ENCODE measurements at regions not wholly inside any gene's neighbourhood (a gene's known extent, or its start where the extent isn't known, plus 50 kb on each side); places are given as distances from the start of the nearest gene placed in this dataset.
"Not testable (repeated sequence)": the region's sequence is repeated elsewhere in the genome, so short reads cannot be mapped to it uniquely, and the experiment has no call there.

GRCh38 chr5:126044111-126044668 lies 379.0 kb upstream of the GRAMD2B start:
- DNase-seq (ENCODE audit: low read depth in 2 of 2): no peak

DNA sequence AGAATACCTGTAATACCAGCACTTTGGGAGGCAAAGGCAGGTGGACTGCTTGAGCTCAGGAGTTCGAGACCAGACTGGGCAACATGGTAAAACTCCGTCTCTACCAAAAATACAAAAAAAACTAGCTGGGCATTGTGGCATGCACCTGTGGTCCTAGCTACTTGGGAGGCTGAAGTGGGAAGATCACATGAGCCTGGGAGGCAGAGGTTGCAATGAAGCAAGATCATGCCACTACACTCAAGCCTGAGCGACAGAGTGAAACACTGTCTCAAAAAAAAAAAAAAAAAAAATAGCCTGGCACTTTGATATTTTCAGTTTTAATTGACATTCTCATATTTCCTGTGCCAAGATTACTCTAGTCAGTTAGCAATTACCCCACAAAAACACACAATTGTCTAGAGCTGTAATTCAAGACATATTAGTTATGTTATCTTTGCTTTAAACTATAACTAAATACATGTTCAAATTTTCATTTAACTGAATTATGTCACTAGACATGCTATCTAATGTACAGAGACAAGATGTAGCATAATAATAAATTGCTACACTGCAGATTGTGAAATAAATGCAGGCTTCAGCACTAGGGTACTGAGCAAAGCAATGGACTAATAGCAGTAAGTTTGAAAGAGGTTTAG lies 378.2 kb upstream of the GRAMD2B start:
- no peak for DNase-seq (ENCODE audit: low read depth in 2 of 2)

GRCh38 chr5:126046318-126046717 lies 376.9 kb upstream of the GRAMD2B start:
- DNase-seq (ENCODE audit: low read depth in 2 of 2): no peak

DNA sequence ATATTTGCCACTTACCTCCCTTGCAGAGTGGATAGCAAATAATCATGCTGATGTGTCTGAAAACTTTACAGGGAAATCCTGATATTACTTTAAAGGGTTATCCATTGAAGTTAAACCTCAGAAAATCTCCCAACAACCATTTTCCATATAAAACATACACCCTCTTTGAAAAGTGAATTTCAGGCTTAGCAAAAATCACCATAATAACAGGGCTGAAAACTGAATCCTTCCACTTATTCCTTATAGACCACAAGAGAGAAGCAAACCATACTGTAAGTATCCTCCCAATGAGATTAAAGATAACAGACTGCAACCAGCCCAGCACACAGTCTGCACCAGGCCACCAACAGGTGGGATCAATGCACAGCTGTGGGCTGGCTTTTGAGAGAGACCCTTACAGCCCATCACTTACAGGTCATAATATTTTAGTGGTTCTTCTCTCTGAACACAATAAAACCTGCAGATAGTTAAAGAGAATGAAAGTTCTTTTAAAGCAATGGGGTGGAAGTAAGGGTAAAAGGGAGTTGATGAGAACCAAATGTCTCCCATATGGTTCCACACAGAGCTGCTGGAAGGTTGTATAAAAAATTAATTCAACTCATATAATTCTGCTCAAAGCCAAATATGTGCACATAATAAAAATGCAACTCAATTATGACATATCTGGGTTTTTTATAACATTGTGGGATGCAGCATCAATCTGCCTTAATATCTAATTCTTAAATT lies 376.2 kb upstream of the GRAMD2B start:
- no peak for DNase-seq (ENCODE audit: low read depth in 2 of 2)

GRCh38 chr5:126052120-126052519 lies 371.1 kb upstream of the GRAMD2B start:
- DNase-seq (ENCODE audit: low read depth in 2 of 2): no peak

DNA sequence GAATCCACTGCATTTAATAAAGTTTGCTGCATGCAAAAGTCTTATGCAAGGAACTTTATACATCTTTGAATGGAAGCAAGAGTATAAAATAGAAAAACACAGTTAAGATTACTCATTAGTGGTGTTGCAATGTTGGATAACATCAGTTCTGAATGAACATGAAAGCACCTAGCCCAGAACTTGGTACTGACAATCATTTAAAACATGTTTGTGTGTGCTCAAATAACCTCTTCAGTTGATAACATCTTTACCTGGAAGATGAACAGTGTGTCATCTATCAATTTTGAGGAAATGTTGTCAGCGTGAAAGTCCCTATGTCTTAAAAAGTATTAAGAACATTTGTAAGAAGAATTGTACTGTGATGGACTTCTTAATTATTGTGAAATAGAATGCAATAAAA lies 370.4 kb upstream of the GRAMD2B start:
- no peak for DNase-seq (ENCODE audit: low read depth in 2 of 2)

DNA sequence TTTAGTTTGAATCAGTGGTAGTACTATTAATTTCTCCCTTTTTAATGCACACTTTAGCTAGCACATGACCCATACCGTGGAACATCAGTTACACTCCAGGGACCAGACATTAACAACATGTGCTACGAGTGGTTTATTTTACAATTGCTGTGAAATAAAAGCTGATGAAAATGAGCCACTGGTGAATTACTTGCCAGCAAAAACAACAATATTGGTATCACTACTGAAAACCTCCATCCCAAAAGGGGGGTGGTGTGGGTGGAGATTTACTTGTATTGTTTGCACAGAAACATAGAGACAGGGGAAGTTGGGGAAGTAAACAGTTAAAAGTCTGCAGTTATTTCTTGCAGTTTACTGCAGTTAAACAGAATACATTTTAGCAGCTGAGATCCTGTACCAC lies 369.6 kb upstream of the GRAMD2B start:
- DNase-seq (ENCODE audit: low read depth in 2 of 2): no peak

DNA sequence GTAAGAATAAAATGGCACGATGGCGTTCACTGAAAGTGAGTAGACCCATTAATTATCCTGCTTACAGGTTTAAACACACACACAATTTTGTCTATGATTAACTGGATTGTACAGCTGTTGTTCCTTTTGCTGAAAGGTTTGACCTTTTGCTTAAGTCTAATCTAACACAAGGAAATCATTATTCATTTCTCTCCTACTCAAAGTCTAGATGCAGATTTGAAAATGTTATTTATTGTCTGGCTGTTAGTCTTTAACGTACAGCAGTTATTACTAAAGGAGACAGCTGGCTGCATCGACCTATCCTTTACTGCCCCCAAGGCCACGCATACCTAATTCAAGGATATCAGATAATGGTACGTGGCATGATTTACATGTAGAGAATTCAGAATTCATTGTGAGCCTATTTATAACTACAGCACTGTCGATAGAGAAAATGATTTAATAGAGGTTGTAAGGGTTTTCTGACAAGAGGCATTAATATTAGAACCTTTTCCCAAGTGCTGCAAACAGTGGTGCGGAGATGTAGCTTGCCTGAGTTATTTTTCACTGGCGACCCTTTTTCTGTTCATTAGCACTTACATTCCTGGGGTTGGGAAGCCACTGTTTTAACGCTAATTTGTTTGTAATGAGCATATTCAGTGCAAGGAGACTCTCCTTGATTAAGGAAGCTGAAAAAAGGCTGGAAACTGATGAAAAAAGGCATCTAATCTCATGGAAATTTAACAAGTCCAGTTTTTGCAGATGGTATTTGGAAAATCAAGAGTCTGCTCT lies 368.4 kb upstream of the GRAMD2B start:
- no peak for DNase-seq (ENCODE audit: low read depth in 2 of 2)

DNA sequence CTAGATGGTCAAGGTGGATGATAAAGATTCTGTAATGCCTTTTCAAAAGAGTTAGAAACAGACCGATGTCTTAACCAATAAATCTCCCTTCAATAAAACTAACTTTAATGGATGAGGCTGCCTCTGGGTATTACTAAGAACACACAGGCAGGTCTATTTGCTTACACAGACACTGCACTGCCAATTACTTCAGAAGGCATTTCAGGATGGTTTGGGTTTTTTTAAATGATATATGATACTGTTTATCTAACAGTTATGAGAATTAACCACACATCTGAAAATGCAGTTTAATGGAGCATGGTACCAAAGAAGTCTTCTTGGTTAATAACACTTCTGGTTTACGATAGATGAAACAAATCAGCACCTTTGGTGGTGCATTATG lies 367.9 kb upstream of the GRAMD2B start:
- DNase-seq (ENCODE audit: low read depth in 2 of 2): no peak

- DNase-seq (ENCODE audit: low read depth in 2 of 2): no peak
Observed at GRCh38 chr5:126056352-126056751, 366.9 kb upstream of the GRAMD2B start.

DNA sequence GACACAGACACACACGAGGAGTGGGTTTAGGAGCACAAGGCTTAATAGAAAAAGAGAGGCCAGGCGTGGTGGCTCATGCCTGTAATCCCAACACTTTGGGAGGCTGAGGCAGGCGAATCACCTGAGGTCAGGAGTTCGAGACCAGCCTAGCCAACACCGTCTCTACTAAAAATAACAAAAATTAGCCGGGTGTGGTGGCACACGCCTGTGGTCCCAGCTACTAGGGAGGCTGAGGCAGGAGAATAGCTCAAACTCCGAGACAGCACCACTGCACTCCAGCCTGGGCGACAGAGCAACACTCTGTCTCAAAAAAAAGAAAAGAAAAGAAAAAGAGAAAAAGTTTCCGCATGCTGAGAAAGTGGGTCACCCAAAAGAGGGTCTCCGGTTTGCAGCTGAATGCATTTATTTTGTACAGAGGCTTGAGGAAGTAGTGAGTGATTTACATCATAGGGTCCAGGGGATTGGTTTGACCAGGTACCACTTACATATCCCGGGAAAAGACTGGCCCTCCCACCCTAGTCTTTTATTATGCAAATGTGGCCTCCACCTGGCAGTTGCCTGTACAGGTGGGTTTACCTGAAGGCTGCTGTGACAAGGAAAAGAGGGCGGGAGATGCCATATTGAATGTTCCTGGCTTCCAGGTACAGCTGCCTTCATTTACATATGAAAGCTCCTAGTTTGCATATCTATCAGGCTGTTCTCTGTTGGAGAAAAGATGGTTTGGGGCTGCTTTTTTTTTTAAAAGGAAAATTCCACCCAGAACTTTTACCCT lies 366.2 kb upstream of the GRAMD2B start:
- DNase-seq (ENCODE audit: low read depth in 2 of 2): no peak

GRCh38 chr5:126058392-126058791 lies 364.8 kb upstream of the GRAMD2B start:
- not testable (repeated sequence) for DNase-seq (ENCODE audit: low read depth in 2 of 2)

- DNase-seq (ENCODE audit: low read depth in 2 of 2): no peak
Observed at GRCh38 chr5:126062398-126063221, 360.6 kb upstream of the GRAMD2B start.

DNA sequence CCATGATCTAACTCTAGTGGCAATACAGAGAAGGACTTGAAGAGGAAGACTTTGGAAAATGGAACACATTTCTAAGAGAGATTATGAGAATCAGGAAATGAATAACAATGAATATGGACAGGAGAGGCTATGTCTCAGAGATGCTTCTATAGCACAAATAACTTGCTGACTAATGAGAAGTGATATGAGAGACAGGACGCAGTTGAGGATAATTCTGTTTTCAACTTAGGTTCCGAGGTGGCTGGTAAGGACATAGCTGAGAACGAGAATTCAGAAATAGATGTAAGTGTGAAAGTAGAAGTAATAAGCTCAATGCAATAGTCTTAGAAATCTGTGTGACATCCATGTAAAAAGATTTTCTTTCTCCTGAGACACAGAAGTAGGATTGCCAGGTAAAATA lies 358.1 kb upstream of the GRAMD2B start:
- no peak for DNase-seq (ENCODE audit: low read depth in 2 of 2)

DNA sequence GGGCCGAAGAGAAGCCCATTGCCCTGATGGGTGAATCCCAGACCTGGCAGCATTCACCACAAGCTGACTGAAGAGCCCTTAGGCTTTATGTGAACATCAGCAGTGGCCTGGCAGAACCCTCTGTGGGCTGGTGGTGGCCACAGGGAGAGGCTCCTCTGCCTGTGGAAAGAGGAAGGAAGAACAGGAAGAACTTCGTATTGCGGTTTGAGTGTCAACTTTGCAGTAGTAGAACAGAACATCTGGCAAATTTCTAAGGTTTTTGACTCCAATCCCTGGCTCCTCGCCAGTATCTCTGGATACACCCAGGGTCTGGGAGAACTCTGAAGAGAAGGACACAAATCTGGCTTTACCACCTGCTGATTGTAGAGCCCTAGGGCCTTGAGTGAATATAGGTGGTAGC lies 356.4 kb upstream of the GRAMD2B start:
- no peak for DNase-seq (ENCODE audit: low read depth in 2 of 2)

GRCh38 chr5:126067404-126067803 lies 355.8 kb upstream of the GRAMD2B start:
- DNase-seq (ENCODE audit: low read depth in 2 of 2): no peak

GRCh38 chr5:126069329-126069728 lies 353.9 kb upstream of the GRAMD2B start:
- DNase-seq (ENCODE audit: low read depth in 2 of 2): no peak

DNA sequence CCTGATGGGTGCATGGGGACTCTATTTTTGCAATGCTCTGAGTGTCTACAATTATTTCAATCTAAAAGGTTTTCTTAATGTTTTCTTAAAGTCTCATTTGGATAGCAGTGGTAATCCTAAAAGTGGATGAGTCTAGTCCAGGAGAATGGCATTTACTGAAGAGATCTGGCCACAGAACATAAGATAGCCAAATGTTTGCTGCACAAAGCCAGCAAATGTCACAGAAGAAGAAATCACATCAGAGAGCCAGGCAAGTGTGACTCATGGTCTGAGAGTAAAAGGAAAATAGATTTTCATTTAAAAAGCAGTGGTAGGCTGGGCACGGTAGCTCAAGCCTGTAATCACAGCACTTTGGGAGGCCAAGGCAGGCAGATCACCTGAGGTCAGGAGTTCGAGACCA lies 352.7 kb upstream of the GRAMD2B start:
- DNase-seq (ENCODE audit: low read depth in 2 of 2): no peak

- no peak for DNase-seq (ENCODE audit: low read depth in 2 of 2)
Observed at GRCh38 chr5:126074538-126074937, 348.7 kb upstream of the GRAMD2B start.

GRCh38 chr5:126079266-126079665 lies 343.9 kb upstream of the GRAMD2B start:
- DNase-seq (ENCODE audit: low read depth in 2 of 2): no peak

DNA sequence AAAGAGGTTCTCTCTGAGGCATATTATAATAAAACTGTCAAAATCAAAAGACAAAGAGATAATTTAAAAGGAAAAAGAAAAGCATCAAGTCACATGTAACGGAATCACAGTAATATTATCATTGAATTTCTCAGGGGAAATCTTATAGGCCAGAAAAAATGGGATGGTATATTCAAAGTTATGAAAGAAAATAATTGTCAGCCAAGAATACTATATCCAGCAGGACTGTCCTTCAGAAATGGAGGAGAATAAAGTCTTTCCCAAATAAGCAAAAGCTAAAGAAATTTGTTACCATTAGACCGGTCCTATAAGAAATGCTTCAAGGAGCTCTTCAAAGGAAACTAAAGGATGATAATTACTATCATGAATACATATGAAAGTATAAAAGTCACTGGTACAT lies 342.0 kb upstream of the GRAMD2B start:
- no peak for DNase-seq (ENCODE audit: low read depth in 2 of 2)
